ENCODE measurements at regions not wholly inside any gene's neighbourhood (a gene's known extent, or its start where the extent isn't known, plus 50 kb on each side); places are given as distances from the start of the nearest gene placed in this dataset.

- no peak for DNase-seq
Measured at GRCh38 chr1:83769594-83770318, 229.2 kb downstream of the TTLL7 start.

GRCh38 chr1:83769072-83769471 is 229.9 kb downstream of the TTLL7 start:
- DNase-seq = no peak

DNA sequence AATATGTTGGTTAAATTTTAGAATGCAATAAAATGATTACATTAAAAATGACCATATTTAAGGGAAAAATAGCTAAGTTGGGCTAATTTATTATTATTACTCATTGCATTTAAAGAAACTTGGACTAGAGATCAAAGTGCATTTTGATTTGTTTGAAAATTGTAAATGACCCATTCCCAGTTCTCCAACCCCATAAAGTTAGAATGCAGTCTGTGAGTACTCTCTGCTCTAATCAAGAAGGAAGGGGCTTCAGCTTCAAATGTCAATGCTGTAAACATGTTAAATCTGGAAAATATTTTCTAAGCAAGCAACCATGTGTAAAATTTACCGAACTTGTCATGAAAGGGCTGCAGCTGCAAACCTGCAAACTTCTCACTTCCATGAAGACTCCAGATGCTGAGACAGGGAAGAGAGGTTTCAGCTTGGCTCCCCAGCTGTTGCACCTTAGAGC is 232.7 kb downstream of the TTLL7 start:
- no peak for DNase-seq

GRCh38 chr1:83765125-83765524 is 233.8 kb downstream of the TTLL7 start:
- DNase-seq = no peak

DNA sequence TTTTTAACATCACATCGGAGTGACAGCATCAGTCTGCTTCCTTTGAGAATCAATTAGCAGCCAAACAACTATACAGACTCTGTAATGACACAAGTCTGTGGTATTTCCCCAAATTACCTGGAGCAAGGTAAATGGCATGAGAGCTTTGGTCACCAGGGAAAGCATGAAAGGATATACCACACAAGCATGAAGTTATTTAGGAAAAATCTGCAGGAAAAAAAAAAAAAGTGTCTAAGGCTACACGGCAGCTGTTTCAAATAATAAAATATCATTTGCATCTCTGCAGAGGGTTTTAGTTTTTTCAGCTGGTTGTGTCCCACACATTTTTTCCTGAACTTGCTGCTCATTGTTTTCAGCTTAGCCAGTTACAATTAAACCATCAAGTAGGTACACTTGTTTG is 234.7 kb downstream of the TTLL7 start:
- DNase-seq = no peak

DNA sequence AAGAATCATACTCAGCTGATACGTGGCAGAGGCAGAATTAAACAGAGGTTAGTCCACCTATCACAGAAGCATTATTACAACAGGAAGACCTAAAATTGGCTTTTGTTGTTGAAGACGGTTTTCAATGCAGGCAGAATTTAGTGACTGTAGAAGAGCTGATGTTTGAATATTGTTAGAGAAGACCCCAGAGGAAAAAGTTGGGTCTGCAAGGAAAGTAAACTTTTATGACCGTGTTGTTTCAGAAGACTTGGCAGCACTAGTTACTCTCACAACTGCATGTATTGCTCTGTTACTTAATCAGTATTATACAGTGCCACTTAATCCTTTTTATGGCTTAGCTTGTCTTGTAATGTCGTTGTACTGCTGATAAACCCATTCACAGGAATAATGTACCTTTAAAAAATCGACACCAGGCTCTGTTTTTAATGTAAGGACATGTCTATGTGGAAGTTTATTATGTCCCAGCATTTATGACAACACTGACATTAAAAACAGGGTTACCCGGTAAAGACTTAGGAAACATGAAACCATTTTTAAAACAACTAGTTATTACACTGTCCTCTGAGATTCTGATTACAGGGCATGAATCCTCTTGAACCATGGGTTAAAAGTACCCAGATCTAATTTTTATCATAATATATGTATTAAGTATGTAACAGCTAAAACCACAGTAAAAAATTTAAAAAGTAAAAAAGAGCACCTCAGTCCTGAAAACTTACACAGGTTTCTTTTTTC is 235.4 kb downstream of the TTLL7 start:
- no peak for DNase-seq

GRCh38 chr1:83762416-83762815 is 236.5 kb downstream of the TTLL7 start:
- no peak for DNase-seq

- DNase-seq = no peak
Measured at GRCh38 chr1:83762039-83762365, 236.9 kb downstream of the TTLL7 start.

DNA sequence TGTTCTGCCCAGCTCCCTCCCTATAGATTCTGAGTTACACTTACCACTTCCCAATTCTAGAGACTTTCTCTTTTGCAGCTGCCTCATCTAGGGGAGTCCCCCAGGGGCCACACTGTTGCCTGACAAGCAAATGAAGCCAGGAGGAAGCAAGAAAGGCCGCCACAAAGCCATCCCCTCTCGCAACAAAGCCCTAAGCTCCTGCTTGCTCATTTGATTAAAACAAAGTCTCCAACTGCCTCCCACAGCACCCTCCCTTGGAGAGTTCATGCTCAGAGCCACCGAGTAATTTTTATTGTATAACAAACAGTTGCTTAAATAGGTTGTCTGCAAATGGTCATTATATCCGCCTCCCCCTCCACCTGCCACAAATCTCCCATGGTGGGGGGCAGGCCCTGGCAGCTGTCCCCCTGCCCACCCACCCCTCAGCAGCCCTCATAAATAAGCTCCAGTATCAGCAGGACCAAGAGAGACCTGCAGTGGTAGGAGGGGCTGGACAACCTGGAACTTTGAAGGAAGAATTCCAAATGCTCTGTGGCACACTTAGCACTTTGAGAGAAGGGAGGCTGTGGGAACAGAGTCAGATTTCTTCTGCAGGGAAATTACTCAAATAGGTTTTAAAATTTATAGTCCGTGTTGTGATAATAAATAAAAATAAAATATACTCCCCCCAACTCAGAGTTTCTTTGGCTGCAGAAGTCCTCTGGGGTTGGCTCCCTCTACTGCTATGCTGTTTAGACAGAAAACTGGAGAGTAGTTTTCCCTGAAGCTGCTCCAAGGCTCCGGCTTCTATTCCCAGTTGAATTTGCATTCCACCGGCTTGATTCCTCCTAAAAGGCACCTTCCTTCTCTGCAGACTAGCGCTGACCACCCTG is 237.5 kb downstream of the TTLL7 start:
- no peak for DNase-seq

DNA sequence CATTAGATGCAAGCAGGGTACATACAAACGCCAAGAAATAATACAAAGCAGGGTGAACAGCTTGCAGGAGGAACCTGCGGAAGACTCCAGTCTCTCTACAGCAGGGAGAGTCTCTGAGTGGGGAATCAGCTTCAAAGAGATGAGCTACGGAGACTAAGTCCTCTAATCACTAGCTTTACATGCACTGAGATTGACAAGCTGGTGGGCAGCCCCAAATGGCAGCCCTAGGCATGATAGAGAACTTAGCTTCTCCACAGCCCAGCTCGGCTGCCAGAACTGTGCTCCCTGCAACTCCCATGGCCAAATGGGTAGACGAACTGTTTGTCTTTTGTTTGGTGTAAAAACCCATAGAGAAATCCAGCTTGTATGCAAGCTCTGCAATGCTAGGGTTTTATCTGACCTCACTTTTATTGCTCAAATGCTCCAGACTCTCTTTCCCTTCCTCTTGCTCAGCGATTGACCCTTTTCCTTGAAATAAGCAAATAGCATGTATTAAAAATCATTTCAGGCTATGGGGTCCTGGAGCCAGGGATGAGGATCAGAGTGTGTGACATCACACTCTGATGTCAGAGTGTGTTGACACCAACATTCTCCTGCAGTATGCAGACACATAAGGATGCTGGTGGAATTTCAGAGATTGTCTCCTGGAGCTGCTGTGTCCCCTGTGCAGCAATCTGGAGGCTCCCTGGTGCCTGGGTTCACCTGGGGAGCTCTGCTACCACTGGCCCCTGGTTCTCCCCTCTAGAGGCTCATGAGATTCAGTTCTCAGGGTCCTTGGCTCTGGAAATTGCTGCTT is 238.5 kb downstream of the TTLL7 start:
- DNase-seq = no peak

GRCh38 chr1:83756984-83757717 is 241.8 kb downstream of the TTLL7 start:
- no peak for DNase-seq

DNA sequence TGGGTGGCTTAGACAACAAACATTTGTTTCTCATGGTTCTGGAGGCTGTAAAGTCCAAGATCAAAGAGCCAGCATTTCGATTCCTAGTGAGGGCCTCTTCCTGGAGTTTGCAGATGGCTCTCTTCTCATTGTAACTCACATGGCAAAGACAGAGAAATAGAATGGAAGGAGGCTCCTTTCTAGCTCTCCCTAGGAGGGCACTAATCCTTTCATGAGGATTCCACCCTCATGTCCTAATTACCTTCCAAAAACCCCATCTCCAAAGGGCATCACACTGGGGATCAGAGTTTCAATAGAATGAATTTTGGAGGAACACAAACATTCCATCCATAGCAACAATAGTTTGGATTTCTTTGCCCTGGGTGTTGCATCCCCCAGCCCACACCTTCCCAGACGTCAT is 247.3 kb downstream of the TTLL7 start:
- no peak for DNase-seq

DNA sequence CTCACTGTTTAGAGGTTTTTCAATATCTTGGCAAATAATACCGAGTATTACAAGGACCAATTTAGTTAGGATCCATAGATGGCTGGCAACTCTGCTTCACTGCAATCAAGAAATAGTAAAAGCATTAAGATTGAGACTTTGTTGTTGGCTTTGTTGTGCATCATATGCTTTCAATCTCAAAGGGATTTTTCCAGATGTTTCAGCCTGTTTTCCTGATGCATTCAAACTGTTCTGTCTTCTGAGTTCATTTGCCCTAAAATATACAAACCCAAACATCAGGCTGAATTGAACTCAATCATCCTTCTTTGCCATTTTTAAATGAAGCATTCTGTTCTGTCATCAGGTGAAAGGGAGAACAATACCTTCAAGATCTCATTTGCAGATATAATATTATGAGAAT is 248.7 kb downstream of the TTLL7 start:
- no peak for DNase-seq

DNA sequence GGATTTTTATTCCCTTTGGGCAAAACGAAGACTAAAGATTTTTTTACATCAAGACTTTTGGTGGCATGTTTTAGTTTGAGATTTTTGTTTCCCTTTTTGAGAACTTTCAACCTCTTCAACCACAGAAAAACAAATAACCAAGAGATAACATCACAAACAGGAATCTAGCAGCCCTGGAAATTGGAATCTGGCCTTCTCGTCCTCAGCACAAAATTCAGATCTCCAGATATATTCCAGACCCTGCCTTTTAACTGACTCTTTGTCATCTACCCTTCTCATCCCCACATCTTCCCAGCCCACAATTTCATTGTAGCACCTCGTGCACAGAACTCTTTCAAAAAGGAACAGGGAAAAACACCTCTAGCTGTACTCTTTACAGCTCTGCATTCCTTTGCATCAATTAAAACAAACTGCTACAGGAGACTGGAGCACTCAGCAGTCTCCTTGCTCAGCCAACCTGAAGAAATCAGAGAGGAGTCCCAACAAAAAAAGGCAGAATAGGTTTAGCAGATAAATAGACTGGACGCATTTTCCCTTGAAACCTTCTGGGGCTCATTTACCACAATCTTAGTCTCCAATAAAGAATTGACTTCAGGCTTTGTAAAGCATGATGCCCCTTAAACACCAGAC is 251.0 kb downstream of the TTLL7 start:
- DNase-seq = no peak

DNA sequence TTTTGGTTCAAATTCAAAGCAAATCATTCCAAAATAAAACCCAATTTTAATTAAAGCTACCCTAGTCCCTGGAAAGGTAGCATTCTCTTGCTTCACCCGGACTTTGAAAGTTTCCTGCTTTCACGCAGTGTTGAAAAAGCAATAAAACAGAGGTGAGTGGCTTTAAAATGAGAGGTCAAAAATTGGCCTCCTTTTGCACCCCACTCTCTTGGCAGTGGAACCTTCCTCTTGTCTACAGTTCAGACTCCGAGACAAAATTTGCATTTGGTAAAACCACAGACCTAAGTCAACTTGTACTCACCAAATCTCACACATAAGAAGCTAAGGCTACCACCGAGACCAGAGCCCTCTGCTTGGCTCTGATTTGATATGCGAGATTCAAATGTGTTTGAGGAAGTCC is 252.7 kb downstream of the TTLL7 start:
- DNase-seq = no peak

DNA sequence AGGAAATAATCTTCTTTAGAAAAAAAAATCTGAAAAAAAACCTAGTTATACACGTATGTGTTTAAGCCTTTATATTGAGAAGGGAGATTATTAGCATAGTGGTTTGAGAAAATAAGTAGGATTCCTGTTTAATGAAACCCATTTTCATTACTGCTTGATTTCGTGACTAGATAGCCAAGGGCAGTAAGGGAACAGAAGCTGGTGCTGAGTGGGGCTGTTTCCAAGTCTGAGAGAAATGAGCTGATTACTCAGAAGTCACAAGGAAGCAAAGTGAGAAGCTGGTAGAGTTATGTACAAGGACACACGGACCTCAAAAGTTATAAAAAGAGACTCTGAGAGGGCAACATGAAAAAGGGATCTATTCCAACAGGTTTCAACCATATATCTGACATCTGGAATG is 256.5 kb downstream of the TTLL7 start:
- no peak for DNase-seq

DNA sequence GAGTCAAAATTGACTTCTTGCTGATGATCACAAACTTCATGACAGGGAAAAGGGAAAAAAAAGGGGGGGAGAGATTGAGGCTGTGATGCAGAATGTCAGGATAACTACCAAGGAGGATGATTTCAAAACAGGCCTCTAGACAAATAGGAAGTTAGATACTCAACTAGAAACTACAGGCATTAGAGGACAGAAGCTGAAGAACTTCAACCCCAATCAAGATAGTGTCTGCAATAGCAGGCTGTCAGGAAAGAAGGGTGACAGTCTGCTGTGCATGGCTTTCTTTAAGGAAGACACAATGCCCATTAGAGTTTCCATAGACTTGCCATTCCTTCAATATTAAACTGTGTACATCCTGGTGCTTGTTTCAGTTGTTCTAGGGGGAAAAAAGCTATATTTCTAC is 257.2 kb downstream of the TTLL7 start:
- DNase-seq = no peak

- DNase-seq = no peak
Measured at GRCh38 chr1:83741348-83741747, 257.6 kb downstream of the TTLL7 start.

- DNase-seq = no peak
Measured at GRCh38 chr1:83735526-83735925, 263.4 kb downstream of the TTLL7 start.

DNA sequence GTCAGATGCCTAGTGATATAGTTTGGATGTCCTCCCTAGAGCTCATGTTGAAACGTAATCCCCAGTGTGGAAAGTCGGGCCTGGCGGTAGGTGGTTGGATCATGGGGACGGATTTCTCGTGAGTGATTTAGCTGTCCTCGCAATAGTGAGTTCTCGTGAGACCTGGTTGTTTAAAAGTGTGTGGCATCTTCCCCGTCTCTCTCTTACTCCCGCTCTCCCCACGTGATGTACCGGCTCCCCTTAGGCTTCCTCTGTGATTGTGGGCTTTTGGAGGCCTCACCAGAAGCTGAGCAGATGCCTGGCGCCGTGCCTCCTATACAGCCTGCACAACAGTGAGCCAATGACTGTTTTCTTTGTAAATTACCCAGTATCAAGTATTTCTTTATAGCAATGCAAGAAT is 264.5 kb downstream of the TTLL7 start:
- no peak for DNase-seq

- no peak for DNase-seq
Measured at GRCh38 chr1:83725735-83726360, 273.1 kb downstream of the TTLL7 start.
